ENCODE measurements at regions not wholly inside any gene's neighbourhood (a gene's known extent, or its start where the extent isn't known, plus 50 kb on each side); places are given as distances from the start of the nearest gene placed in this dataset.

DNA sequence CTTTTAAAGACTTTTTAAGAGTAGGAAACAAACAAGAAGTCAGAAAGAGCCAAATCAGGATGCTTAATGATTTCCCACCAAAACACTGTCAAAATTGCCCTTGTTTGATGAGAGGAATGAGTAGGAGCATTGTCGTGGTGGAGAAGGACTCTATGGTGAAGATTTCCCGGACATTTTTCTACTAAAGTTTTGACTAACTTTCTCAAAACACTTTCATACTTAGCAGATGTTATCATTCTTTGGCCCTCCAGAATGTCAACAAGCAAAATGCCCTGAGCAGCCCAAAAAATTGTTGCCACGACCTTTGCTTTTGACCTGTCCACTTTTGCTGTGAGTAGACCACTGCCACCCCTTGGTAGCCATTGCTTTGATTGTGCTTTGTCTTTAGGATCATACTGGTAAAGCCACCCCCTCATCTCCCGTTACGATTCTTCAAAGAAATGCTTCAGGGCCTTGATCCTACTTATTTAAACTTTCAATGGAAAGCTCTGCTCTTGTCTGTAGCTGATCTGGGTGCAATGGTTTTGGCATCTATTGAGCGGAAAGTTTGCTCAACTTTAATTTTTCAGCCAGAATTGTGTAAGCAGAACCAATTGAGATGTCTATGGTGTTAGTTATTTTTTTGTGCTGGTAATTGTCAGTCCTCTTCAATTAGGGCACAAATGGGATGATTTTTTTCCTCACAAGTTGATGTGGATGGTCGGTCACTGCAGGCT, 67.2 kb downstream of the ADM start:
- H3K9me1 ChIP-seq (replicated peaks; ENCODE audit: control insufficient read depth, extremely low read depth, insufficient read depth, low read length) = no peaks in the 10 kb centered on the region
- no peak overlapping the region for H3K4me2 ChIP-seq (ENCODE audit: insufficient read depth, low read length)
- no peak overlapping the region for H3K4me3 ChIP-seq (replicated peaks in 1 of 3; ENCODE audit: insufficient read depth in 1 of 3, low read depth in 1 of 3, low read length in 3 of 3)
- H2AFZ ChIP-seq (ENCODE audit: low read depth, low read length) = no peak overlapping the region
- no peak overlapping the region for H3K9ac ChIP-seq (replicated peaks; ENCODE audit: extremely low read depth, insufficient read depth, low read length)
- BruUV-seq (replicated peaks) = no TSS peak
- FAIRE-seq (peak; percentile 63), DNase-seq (ENCODE audit: low read depth, low spot score) (no peak)
- POLR2A ChIA-PET = no interaction called here
- CTCF ChIA-PET = no interaction called here
- intact Hi-C loops (cut with micrococcal nuclease) = no loop called here
- H3K4me1 ChIP-seq (ENCODE audit: control insufficient read depth, extremely low read depth, insufficient read depth, low read length) = peaks cover 3% of the 10 kb centered on the region
- H3K9me3 ChIP-seq (replicated peaks; ENCODE audit: control insufficient read depth, insufficient read depth, low read length) = no peaks in the 10 kb centered on the region
- dilution Hi-C loops (cut with MboI; ENCODE audit: extremely low pct_ligation_motif_present, low sequenced_read_pairs) = no loop called here
- no peaks in the 10 kb centered on the region for H3K27me3 ChIP-seq (ENCODE audit: control insufficient read depth in 2 of 2, insufficient read depth in 2 of 2, low read length in 2 of 2)
- no peak for TF ChIP-seq MYC (IDR thresholded peaks at IDR 0.05; ENCODE audit: low read depth, low read length)
- TF ChIP-seq POLR2AphosphoS5 (IDR thresholded peaks at IDR 0.05; ENCODE audit: insufficient read depth, low read depth, low read length) = no peak
- TF ChIP-seq, protein P1, sequence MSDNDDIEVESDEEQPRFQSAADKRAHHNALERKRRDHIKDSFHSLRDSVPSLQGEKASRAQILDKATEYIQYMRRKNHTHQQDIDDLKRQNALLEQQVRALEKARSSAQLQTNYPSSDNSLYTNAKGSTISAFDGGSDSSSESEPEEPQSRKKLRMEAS (IDR thresholded peaks at IDR 0.05; ENCODE audit: insufficient read depth, insufficient read length) = no peak
- no peak for TF ChIP-seq GATA2 (IDR thresholded peaks at IDR 0.05; ENCODE audit: insufficient read depth, insufficient read length, low read depth, low read length)
- no peak for TF ChIP-seq FOS (IDR thresholded peaks at IDR 0.05; ENCODE audit: borderline replicate concordance, insufficient read depth, low read length)
- TF ChIP-seq JUN (IDR thresholded peaks at IDR 0.05; ENCODE audit: borderline replicate concordance, insufficient read depth, insufficient read length, low read depth) = no peak
- TF ChIP-seq, protein P2, sequence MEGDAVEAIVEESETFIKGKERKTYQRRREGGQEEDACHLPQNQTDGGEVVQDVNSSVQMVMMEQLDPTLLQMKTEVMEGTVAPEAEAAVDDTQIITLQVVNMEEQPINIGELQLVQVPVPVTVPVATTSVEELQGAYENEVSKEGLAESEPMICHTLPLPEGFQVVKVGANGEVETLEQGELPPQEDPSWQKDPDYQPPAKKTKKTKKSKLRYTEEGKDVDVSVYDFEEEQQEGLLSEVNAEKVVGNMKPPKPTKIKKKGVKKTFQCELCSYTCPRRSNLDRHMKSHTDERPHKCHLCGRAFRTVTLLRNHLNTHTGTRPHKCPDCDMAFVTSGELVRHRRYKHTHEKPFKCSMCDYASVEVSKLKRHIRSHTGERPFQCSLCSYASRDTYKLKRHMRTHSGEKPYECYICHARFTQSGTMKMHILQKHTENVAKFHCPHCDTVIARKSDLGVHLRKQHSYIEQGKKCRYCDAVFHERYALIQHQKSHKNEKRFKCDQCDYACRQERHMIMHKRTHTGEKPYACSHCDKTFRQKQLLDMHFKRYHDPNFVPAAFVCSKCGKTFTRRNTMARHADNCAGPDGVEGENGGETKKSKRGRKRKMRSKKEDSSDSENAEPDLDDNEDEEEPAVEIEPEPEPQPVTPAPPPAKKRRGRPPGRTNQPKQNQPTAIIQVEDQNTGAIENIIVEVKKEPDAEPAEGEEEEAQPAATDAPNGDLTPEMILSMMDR (IDR thresholded peaks at IDR 0.05; ENCODE audit: extremely low read depth in 1 of 2, insufficient read depth in 1 of 2, low read depth in 1 of 2, low read length in 2 of 2) = no peak
- no peak for TF ChIP-seq EZH2 (IDR thresholded peaks at IDR 0.05; ENCODE audit: borderline replicate concordance, low read depth, low read length, severe bottlenecking)
- TF ChIP-seq POLR2A (IDR thresholded peaks at IDR 0.05; ENCODE audit: low read depth, low read length) = no peak
- no peaks in the 10 kb centered on the region for H3K36me3 ChIP-seq (ENCODE audit: control insufficient read depth in 2 of 2, extremely low read depth in 1 of 2, insufficient read depth in 2 of 2, low read length in 2 of 2)
- H4K20me1 ChIP-seq (replicated peaks; ENCODE audit: control insufficient read depth, extremely low read depth, insufficient read depth, low read length) = no peaks in the 10 kb centered on the region
- no peak overlapping the region for H3K27ac ChIP-seq (ENCODE audit: insufficient read depth, low read depth, low read length)
- no peaks in the 10 kb centered on the region for H3K79me2 ChIP-seq (ENCODE audit: control insufficient read depth, insufficient read depth, low read length)

Data from endothelial cell of umbilical vein (primary cell).